Fibroblast of skin of left quadriceps (primary cell): ENCODE measurements at regions not wholly inside any gene's neighbourhood (a gene's known extent, or its start where the extent isn't known, plus 50 kb on each side); places are given as distances from the start of the nearest gene placed in this dataset.
"Not testable (repeated sequence)": the region's sequence is repeated elsewhere in the genome, so short reads cannot be mapped to it uniquely, and the experiment has no call there.

Experiments used
- DNase-seq, 2 experiments: peaks; one replicate each; pipeline ENCODE4 v3.0.0-alpha.2; 2013; ENCODE audit warnings: low read depth in 2 of 2

GRCh38 chr6:43936476-43936875 is 166.5 kb downstream of the VEGFA start:
- no peak for DNase-seq

DNA sequence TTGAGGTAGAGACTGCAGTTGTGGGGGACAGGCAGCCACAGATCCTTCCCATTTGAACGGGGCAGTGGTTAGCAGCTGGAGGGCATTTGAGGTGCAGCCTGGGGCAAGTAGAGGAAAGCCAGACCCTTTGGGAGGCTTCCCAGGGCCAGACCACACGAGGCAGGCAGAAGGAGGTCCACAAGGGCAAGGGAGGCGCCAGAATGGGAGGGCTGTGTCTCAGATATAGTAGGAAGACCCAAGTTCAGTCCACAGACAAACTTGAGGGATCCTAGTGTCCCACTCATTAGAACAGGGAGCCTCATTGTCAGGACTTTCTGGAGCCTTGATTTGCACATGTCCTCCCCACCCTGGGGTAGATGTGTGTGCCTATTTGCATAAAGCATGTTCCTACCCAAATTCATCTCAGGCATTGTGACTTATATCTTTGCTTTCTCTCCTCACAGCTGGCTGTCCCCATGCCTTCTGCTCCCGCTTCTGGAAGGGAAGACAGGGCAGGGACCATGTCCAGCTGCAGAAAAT is 166.0 kb downstream of the VEGFA start:
- no peak for DNase-seq

DNA sequence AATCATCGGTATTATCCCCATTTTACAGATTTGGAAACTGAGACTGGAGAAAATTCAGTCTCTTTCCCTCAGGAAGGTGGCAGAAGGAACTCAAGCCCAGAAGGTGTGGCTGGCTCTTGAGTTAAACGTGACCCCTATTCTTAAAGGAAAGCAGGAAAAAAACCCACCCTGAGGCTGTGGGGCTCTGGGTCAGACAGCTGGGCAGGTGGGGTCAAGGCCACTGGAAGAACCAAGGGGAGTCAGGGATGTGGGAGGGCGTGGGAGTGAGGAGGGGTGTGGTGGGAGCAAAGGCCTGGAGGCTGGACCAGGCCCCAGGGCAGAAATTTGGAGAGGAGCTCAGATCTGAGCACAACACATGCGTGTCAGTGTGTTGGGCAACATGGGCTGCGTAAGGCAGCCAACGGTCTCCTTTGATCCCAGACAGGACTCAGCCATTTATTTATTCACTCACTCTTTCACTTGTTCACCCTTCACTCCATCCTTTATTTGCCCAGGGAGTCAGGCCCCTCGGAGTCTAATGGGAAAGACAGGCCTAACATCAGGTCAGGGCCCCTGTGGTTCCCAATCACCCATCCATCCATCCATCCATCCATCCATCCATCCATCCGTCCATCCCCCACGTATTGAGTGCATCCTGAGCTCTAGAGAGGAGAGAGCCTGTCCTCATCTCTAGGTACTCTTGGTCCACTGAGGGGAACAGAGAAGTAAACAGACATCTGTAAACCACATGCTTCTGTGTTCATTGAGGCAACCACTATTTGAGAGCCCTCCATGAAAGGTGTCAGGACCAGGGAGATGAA is 165.0 kb downstream of the VEGFA start:
- no peak for DNase-seq

DNA sequence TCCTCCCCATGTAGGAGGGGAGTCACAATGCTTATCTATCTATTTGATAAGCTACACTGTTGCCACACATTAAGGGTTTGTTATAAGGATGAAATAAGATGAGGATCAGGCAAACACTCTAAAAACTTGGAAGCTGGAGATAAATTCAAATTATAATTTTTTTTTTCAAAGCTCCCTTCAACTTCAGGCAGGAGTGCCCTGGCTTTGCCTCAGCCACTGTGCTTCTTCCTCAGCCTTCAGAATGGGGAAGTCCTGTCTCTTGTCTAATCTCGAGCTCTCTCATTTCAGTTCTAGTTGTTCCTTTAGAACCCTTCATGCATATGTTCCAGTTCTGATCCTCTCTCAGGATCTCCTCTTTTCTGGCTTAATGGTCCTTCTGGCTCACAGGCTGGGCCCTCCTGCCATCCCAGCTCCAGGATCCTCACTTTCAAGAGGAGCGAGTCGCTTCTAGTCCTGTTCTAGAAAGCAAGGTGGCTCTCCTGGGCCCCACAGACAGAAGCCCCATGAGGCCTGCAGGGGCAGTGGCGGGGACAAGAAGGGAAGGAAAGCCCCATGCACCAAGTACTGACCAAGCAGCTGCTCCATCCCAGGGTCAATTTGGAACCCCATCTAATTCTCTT is 164.3 kb downstream of the VEGFA start:
- DNase-seq: no peak

GRCh38 chr6:43933148-43933885 is 163.3 kb downstream of the VEGFA start:
- no peak for DNase-seq

- no peak for DNase-seq
Observed at GRCh38 chr6:43932259-43933147, 162.5 kb downstream of the VEGFA start.

DNA sequence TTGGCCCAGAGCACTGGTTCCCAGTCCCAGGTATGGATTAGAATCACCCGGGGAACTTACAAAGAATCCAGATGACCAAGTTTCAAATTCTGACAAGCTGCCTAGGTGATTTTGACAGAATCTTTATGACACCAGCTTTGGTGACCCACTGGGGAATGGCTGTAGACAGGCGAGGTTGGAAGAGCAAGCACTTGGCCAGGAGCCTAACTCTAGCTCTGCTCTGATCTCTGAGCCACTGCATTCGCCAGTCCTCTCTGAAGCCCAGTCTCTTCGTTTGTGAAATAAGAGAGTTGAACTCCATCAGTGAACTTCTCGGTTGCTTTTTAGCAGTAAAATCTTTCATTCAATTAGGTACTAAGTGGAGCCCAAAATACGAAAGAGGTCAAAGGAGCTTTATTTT is 161.2 kb downstream of the VEGFA start:
- DNase-seq: no peak

- no peak for DNase-seq
Observed at GRCh38 chr6:43930440-43931154, 160.6 kb downstream of the VEGFA start.

DNA sequence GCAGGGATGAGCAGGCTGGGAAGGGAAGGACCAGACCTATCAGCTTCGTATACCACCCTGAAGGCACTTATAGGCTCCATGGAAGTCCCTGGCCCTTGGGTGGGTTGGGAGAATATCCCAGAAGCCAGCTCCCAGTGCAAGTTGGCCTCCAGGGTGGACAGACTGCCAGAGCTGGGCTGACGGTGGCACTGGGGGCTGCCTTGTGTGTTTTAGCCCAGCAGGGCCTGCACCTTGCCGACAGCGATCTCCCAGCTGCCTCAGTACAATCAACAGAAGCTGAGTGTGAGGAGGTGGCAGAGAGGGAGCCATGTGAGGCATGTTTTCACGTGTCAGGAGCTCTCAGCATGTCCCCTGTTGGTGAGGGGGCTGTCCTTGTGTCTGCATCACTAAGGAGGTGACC is 159.5 kb downstream of the VEGFA start:
- DNase-seq: no peak

GRCh38 chr6:43927532-43928210 is 157.7 kb downstream of the VEGFA start:
- DNase-seq: no peak

DNA sequence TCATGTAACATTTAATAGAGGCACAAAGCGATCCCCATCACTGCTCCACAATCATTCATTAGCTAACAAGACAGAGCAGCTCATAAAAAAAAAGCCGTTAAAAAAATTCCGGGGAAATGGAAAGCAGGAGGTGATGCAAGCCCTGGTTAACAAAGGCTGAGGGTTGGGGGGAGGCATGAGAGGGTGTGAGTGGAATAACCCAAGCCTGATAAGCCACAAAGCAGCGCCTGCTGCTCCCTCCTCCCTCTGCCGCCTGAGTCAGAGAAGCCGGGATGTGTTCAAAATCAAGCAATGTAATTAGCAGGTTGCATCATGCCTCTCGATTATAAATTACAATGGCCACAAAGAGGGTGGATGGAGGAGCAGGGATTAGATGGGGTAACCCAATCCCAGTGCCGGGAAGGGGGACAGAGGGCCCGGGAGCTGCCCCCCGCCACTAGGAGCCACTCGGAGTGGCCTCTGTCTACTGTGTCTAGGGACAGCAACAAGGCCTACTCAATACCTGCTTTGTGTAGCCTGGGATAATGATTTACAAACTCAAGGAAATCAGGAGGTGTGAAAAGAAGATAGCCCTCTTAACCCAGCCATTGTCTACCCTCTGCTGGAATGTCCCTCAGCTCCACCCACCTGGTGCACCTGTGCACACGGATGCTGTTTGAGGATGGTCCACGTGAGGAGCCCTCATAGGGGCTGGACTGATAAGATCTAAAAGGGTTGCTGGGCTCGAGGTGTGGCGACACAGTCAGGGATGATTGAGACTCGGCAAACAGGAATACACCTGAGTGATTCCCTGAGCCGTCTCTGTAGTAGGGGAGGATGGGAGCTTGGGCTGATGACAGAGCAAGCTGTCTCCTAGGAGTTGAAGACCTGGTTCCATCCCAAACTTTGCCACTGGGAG is 156.9 kb downstream of the VEGFA start:
- peak; percentile 99 for DNase-seq

GRCh38 chr6:43925636-43926139 is 155.7 kb downstream of the VEGFA start:
- not testable (repeated sequence) for DNase-seq

DNA sequence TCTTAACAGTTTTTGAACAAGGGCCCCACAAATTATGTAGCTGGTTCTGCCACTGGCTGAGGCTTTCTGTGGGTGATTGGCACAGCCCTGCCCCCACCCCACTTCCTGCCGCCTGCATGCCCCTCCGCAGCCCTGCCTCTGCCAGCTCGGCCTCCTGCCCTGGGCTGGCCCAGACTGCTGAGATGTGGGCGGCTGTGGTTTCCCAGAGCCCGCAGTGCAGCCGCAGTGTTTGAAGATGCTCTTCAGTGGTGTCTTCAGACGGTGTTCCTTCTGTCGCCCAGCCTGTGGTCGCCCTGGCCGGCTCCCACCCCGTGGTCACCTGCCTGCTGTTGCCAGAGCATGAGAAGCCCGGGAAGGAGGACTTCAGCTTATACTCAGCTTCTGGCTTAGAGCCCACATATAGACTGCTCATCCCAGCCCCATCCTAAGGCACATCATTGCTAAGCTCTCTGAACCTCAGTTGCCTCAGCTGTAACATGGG is 154.3 kb downstream of the VEGFA start:
- DNase-seq: no peak

- no peak for DNase-seq
Observed at GRCh38 chr6:43923376-43924221, 153.6 kb downstream of the VEGFA start.

GRCh38 chr6:43922426-43923375 is 152.7 kb downstream of the VEGFA start:
- no peak for DNase-seq

DNA sequence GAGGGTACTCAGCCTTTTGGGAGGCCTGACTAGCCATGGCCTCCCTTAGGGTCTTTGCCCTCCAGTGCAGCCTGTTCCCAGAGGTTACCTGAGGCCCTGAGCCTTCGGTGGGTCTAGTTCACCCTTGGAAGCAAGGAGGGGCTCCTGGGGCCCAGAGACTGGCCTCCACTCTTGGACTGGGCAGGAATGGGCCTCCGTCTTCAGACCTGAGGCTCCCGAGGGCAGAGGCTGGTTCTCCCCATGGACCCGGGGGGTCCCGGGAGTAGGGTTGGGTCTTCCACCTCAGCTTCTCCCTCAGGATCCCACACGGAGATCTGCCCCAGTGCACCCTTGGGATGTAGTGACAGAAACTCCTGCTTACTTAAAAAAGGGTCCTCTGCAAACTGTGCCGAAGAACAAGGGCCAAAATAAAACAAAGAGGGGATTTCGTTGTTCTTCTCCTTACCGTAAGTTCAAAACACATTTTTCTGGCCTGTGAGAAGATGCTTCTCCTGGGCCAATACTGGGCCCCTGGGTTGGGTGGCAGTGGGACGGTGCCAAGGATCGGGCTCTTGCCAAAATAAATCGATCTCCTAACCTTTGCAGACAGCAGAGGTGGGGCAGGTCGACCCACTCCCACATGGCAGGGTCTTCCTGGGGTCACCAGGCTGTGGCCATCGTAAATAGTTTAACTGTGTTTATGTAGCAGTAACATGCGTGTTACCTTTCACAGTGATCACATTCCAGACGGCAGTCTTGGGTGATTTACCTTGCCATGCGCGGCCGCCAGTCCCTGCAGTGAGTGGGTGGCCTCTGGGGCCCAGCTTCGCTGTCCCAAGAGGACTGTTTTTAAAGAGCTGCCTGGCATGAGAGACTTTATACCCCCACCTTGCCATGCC is 151.8 kb downstream of the VEGFA start:
- no peak for DNase-seq
